Thyroid gland (tissue), 4 donors: ENCODE measurements at regions not wholly inside any gene's neighbourhood (a gene's known extent, or its start where the extent isn't known, plus 50 kb on each side); places are given as distances from the start of the nearest gene placed in this dataset.

Source experiments
- POLR2A ChIP-seq, 2 donors: fragments of 450-650 bp; IDR thresholded peaks; one replicate each; pipeline ENCODE4 v1.6.1; 2017; ENCODE audit warnings: antibody characterized with exemption in 2 of 2, mild to moderate bottlenecking in 2 of 2, moderate library complexity in 1 of 2
- TF ChIP-seq, protein P1 (sequence below), 6 experiments: fragments of 200-600 bp in 3 of 6; fragments of 450-650 bp in 3 of 6; sonication (generic) in 3 of 6; IDR thresholded peaks; one replicate each; pipeline ENCODE4 v1.5.1; 2016 to 2019; ENCODE audit warnings: antibody characterized with exemption in 6 of 6, mild to moderate bottlenecking in 2 of 6, inconsistent platforms in 1 of 6, moderate library complexity in 1 of 6

DNA sequence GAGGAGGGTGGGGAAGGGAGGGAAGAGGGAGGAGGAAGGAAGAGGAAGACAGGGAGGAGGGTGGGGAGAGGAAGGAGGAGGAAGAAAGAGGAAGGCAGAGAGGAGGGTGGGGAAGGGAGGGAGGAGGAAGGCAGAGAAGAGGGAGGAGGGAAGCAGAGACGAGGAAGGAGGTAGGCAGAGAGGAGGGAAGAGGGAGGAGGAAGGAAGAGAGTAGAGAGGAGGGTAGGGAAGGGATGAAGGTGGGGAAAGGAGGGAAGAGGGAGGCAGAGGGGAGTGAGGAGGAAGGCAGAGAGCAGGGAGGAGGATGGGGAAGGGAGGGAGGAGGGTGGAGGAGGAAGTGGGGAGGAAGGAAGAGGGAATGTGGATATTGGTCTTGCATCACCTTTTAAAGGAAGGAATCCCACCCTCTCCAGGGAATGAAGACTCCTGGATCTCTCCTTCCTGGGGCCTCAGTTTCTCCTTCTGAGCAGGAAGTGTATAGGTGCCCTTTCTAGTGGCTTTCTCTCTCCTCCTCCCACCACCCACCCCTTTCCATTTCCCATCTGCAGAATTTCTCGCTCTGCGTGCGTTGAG lies 188.9 kb upstream of the ZNF618 start:
- TF ChIP-seq, protein P1, sequence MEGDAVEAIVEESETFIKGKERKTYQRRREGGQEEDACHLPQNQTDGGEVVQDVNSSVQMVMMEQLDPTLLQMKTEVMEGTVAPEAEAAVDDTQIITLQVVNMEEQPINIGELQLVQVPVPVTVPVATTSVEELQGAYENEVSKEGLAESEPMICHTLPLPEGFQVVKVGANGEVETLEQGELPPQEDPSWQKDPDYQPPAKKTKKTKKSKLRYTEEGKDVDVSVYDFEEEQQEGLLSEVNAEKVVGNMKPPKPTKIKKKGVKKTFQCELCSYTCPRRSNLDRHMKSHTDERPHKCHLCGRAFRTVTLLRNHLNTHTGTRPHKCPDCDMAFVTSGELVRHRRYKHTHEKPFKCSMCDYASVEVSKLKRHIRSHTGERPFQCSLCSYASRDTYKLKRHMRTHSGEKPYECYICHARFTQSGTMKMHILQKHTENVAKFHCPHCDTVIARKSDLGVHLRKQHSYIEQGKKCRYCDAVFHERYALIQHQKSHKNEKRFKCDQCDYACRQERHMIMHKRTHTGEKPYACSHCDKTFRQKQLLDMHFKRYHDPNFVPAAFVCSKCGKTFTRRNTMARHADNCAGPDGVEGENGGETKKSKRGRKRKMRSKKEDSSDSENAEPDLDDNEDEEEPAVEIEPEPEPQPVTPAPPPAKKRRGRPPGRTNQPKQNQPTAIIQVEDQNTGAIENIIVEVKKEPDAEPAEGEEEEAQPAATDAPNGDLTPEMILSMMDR (IDR thresholded peaks at IDR 0.05), result no peak
- no peak for TF ChIP-seq POLR2A (IDR thresholded peaks at IDR 0.05)
